IMR-90 (cell line): ENCODE measurements at regions not wholly inside any gene's neighbourhood (a gene's known extent, or its start where the extent isn't known, plus 50 kb on each side); places are given as distances from the start of the nearest gene placed in this dataset.

Source experiments
- ATAC-seq: fragments of 200-7000 bp; cut with Tn5 transposase; 2 replicates; pipeline ENCODE4 v1.9.1; 2020; ENCODE audit warnings: low read depth, mild to moderate bottlenecking, moderate library complexity
- BruUV-seq: library from RNA; stranded (reverse); fragments of 400-500 nt; replicated peaks from 2 replicates; lab custom pipeline; 2021; lab: Mats Ljungman, UMichigan
- CTCF ChIA-PET: fragments of 300-600 bp; formaldehyde crosslinking; extraction: SDS; loops from one replicate; lab custom pipeline; 2021; ENCODE audit warnings: antibody characterized with exemption; lab: Yijun Ruan, JAX
- POLR2A ChIA-PET: fragments of 300-600 bp; sonication (Branson Sonifier 250); formaldehyde crosslinking; loops from one replicate; lab custom pipeline; 2022; ENCODE audit warnings: antibody characterized with exemption; ENCODE audit not compliant: unreplicated experiment; lab: Charles Lee
- DNase-seq: peaks from one replicate; pipeline ENCODE4 v3.0.0; 2013
- H2AFZ ChIP-seq: replicated peaks from 2 replicates; pipeline ENCODE3; 2013; ENCODE audit warnings: low read length, mild to moderate bottlenecking; ENCODE audit not compliant: poor library complexity
- H2AK5ac ChIP-seq: 2 replicates; pipeline ENCODE4 v1.6.1; 2013; ENCODE audit warnings: low read depth, low read length, inconsistent platforms
- H2AK9ac ChIP-seq: replicated peaks from 2 replicates; pipeline ENCODE3; 2013; ENCODE audit warnings: mild to moderate bottlenecking, low read depth, low read length, moderate library complexity; ENCODE audit not compliant: poor library complexity
- H2BK120ac ChIP-seq: 2 replicates; pipeline ENCODE4 v1.6.1; 2013; ENCODE audit warnings: low read depth, low read length, inconsistent platforms
- H2BK15ac ChIP-seq: 3 replicates; pipeline ENCODE4 v1.6.1; 2013; ENCODE audit warnings: low read depth, low read length, inconsistent platforms
- H2BK20ac ChIP-seq: 2 replicates; pipeline ENCODE4 v1.6.1; 2013; ENCODE audit warnings: low read depth, mild to moderate bottlenecking, inconsistent platforms, low read length, moderate library complexity
- H2BK5ac ChIP-seq: 2 replicates; pipeline ENCODE4 v1.6.1; 2013; ENCODE audit warnings: mild to moderate bottlenecking, low read depth, low read length, inconsistent platforms; ENCODE audit not compliant: poor library complexity, severe bottlenecking
- H3K14ac ChIP-seq: replicated peaks from 2 replicates; pipeline ENCODE4 v1.6.1; 2013; ENCODE audit warnings: low read depth, low read length, inconsistent platforms
- H3K18ac ChIP-seq: 2 replicates; pipeline ENCODE4 v1.6.1; 2013; ENCODE audit warnings: low read depth, low read length, control low read depth
- H3K23ac ChIP-seq: 2 replicates; pipeline ENCODE4 v1.6.1; 2013; ENCODE audit warnings: low read depth, low read length, inconsistent platforms
- H3K27ac ChIP-seq: 2 replicates; pipeline ENCODE4 v1.5.1; 2013; ENCODE audit warnings: mild to moderate bottlenecking, control low read depth, low read length; ENCODE audit not compliant: insufficient read depth
- H3K27me3 ChIP-seq: 2 replicates; pipeline ENCODE4 v1.6.1; 2013; ENCODE audit warnings: low read length; ENCODE audit not compliant: control insufficient read depth, insufficient read depth
- H3K36me3 ChIP-seq: 2 replicates; pipeline ENCODE4 v1.6.1; 2013; ENCODE audit warnings: low read length, mixed read lengths; ENCODE audit not compliant: control insufficient read depth, insufficient read depth
- H3K4ac ChIP-seq: 2 replicates; pipeline ENCODE4 v1.6.1; 2013; ENCODE audit warnings: low read depth, low read length, inconsistent platforms
- H3K4me1 ChIP-seq: 2 replicates; pipeline ENCODE4 v1.6.1; 2013; ENCODE audit warnings: low read length, mixed read lengths; ENCODE audit not compliant: control insufficient read depth, insufficient read depth
- H3K4me2 ChIP-seq: 2 replicates; pipeline ENCODE4 v1.6.1; 2013; ENCODE audit warnings: low read depth, mild to moderate bottlenecking, control low read depth, low read length, moderate library complexity
- H3K4me3 ChIP-seq: 2 replicates; pipeline ENCODE4 v1.5.1; 2013; ENCODE audit warnings: low read depth, mild to moderate bottlenecking, control low read depth, low read length, moderate library complexity; ENCODE audit not compliant: insufficient read depth
- H3K56ac ChIP-seq: 2 replicates; pipeline ENCODE4 v1.6.1; 2013; ENCODE audit warnings: low read length, inconsistent platforms; ENCODE audit not compliant: insufficient read depth; ENCODE audit errors: extremely low read depth
- H3K79me1 ChIP-seq, 2 experiments: 2 replicates each; pipeline ENCODE4 v1.6.1; 2013; ENCODE audit warnings: low read length in 2 of 2, inconsistent platforms in 1 of 2, low read depth in 1 of 2
- H3K9ac ChIP-seq: 2 replicates; pipeline ENCODE4 v1.6.1; 2013; ENCODE audit warnings: low read depth, low read length, control low read depth
- H3K9me1 ChIP-seq: 2 replicates; pipeline ENCODE4 v1.6.1; 2013; ENCODE audit warnings: low read length, inconsistent platforms; ENCODE audit not compliant: insufficient read depth
- H3K9me3 ChIP-seq: 2 replicates; pipeline ENCODE4 v1.6.1; 2013; ENCODE audit warnings: low read length; ENCODE audit not compliant: control insufficient read depth, insufficient read depth
- H4K20me1 ChIP-seq: 2 replicates; pipeline ENCODE4 v1.6.1; 2013; ENCODE audit warnings: low read length, inconsistent platforms; ENCODE audit not compliant: insufficient read depth
- H4K5ac ChIP-seq: 2 replicates; pipeline ENCODE4 v1.6.1; 2013; ENCODE audit warnings: mild to moderate bottlenecking, low read depth, low read length, control low read depth
- H4K8ac ChIP-seq, 2 experiments: 2 replicates each; pipeline ENCODE4 v1.6.1; 2013; ENCODE audit warnings: low read depth in 2 of 2, low read length in 2 of 2, control low read depth in 1 of 2, inconsistent platforms in 1 of 2
- H4K91ac ChIP-seq: 2 replicates; pipeline ENCODE4 v1.6.1; 2013; ENCODE audit warnings: low read depth, low read length, inconsistent platforms; ENCODE audit not compliant: insufficient read depth
- BHLHE40 ChIP-seq: fragments of 150-350 bp; IDR thresholded peaks from 2 replicates; pipeline ENCODE4 v1.6.1; 2016; ENCODE audit warnings: mild to moderate bottlenecking, low read depth, low read length
- NFE2L2 ChIP-seq: fragments of 150-350 bp; IDR thresholded peaks from 2 replicates; pipeline ENCODE4 v1.6.1; 2016; ENCODE audit warnings: low read depth, mild to moderate bottlenecking, low read length
- WGBS, 2 experiments: methylation state at CpG; one replicate each; pipeline versions ENCODE4 v1.1.5 to v1.1.7; 2013; ENCODE audit warnings: missing lambda C conversion rate in 2 of 2; ENCODE audit not compliant: insufficient read length in 1 of 2; ENCODE audit errors: extremely low coverage in 2 of 2; 5-methylcytosine and 5-hydroxymethylcytosine counted together
- dilution Hi-C: fragments of 300-500 bp; cut with HindIII; formaldehyde crosslinking; loops from one replicate; pipeline ENCODE4 v1.14.3; 2018; ENCODE audit warnings: low sequenced_read_pairs; ENCODE audit not compliant: unreplicated experiment
- in situ Hi-C: fragments of 300-500 bp; cut with MboI; formaldehyde crosslinking; loops from 3 replicates; pipeline ENCODE4 v1.14.3; 2019; ENCODE audit warnings: low sequenced_read_pairs, inconsistent platforms, mixed read lengths
- intact Hi-C: fragments of 100-400 bp; cut with micrococcal nuclease; formaldehyde crosslinking; loops from 2 replicates; pipeline ENCODE4 v1.10.0; 2022

- no peak for DNase-seq
- Histone ChIP-seq H3K9me1 (no peaks in the 10 kb centered on the region), H3K4me3 (no peak overlapping the region), H2AFZ (no peak overlapping the region), H2BK20ac (no peak overlapping the region), H3K23ac (no peak overlapping the region), H3K18ac (no peak overlapping the region), H2AK9ac (no peak overlapping the region), H3K9me3 (no peaks in the 10 kb centered on the region), H2BK120ac (no peak overlapping the region), H4K8ac (no peak overlapping the region), H3K79me1 (no peaks in the 10 kb centered on the region), H3K27ac (no peak overlapping the region), H3K36me3 (no peaks in the 10 kb centered on the region), H4K91ac (no peak overlapping the region), H3K14ac (no peak overlapping the region), H2BK5ac (no peak overlapping the region), H2AK5ac (no peak overlapping the region), H4K20me1 (no peaks in the 10 kb centered on the region; the same call in 1 of the 2 replicates), H4K5ac (no peak overlapping the region), H3K4me2 (no peak overlapping the region), H3K27me3 (no peaks in the 10 kb centered on the region), H3K4me1 (no peaks in the 10 kb centered on the region), H3K4ac (no peak overlapping the region), H3K9ac (no peak overlapping the region), H3K56ac (no peak overlapping the region), H2BK15ac (no peak overlapping the region)
- WGBS, 2 experiments: no CpG with 5 or more reads among the region's 4 CpGs
- TF ChIP-seq BHLHE40: no peak
- no peak for TF ChIP-seq NFE2L2
- CTCF ChIA-PET: no interaction called here
- in situ Hi-C loops (no loop called here), intact Hi-C loops (no loop called here), dilution Hi-C loops (no loop called here)
- ATAC-seq: no peak
- POLR2A ChIA-PET: no interaction called here
- BruUV-seq: no TSS peak
Measured at GRCh38 chr20:24116611-24117010, 128.0 kb upstream of the GGTLC1 start.
